Liver (tissue), 3 donors: ENCODE measurements at regions not wholly inside any gene's neighbourhood (a gene's known extent, or its start where the extent isn't known, plus 50 kb on each side); places are given as distances from the start of the nearest gene placed in this dataset.

Source experiments
- HNF4A ChIP-seq, 2 donors: conservative IDR thresholded peaks; 2 replicates each; pipeline ENCODE4 v1.6.1; 2016; ENCODE audit warnings: antibody characterized with exemption in 2 of 2, mild to moderate bottlenecking in 2 of 2
- JUND ChIP-seq, 2 donors: IDR thresholded peaks; 2 replicates each; pipeline ENCODE4 v1.6.1; 2016; ENCODE audit warnings: antibody characterized with exemption in 2 of 2
- SP1 ChIP-seq: IDR thresholded peaks from 2 replicates; pipeline ENCODE4 v1.6.1; 2018; ENCODE audit warnings: antibody characterized with exemption, mild to moderate bottlenecking
- TAF1 ChIP-seq: conservative IDR thresholded peaks from 2 replicates; pipeline ENCODE4 v1.6.1; 2016; ENCODE audit warnings: antibody characterized with exemption, mild to moderate bottlenecking
- TF ChIP-seq, protein P1 (sequence below): fragments of 150-350 bp; IDR thresholded peaks from 2 replicates; pipeline ENCODE4 v1.5.1; 2017; ENCODE audit warnings: improper control_type of control experiment, low read depth, low read length; ENCODE audit not compliant: missing input control
- TF ChIP-seq, protein P2 (sequence below): IDR thresholded peaks from 2 replicates; pipeline ENCODE4 v1.6.1; 2016; ENCODE audit warnings: antibody characterized with exemption, mild to moderate bottlenecking
- donor health status: healthy.
- donor health status: healthy.

DNA sequence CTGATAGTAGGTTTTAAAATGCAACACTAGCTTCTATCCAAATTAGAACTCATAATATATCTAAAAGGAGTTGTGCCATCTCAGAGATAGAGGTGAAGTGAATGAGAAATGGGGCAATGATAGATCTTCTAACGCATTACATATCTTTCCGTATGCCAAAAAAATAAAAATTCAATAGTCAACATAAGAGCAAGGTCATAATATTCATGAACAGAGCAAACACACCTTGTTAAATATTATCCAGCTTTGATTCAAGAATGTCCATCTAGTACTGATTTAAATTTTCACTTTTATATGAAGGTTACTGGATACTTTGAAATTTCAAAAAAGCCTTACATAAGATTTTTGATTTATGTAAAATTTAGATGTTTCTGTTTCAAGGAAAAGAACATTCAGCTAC lies 554.5 kb downstream of the NSUN3 start:
- TF ChIP-seq SP1 (no peak), TAF1 (no peak), JUND (IDR thresholded peaks at IDR 0.05) (no peak), HNF4A (conservative IDR thresholded peaks at IDR 0.05) (no peak)
- TF ChIP-seq, protein P1, sequence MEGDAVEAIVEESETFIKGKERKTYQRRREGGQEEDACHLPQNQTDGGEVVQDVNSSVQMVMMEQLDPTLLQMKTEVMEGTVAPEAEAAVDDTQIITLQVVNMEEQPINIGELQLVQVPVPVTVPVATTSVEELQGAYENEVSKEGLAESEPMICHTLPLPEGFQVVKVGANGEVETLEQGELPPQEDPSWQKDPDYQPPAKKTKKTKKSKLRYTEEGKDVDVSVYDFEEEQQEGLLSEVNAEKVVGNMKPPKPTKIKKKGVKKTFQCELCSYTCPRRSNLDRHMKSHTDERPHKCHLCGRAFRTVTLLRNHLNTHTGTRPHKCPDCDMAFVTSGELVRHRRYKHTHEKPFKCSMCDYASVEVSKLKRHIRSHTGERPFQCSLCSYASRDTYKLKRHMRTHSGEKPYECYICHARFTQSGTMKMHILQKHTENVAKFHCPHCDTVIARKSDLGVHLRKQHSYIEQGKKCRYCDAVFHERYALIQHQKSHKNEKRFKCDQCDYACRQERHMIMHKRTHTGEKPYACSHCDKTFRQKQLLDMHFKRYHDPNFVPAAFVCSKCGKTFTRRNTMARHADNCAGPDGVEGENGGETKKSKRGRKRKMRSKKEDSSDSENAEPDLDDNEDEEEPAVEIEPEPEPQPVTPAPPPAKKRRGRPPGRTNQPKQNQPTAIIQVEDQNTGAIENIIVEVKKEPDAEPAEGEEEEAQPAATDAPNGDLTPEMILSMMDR, result no peak
- TF ChIP-seq, protein P2, sequence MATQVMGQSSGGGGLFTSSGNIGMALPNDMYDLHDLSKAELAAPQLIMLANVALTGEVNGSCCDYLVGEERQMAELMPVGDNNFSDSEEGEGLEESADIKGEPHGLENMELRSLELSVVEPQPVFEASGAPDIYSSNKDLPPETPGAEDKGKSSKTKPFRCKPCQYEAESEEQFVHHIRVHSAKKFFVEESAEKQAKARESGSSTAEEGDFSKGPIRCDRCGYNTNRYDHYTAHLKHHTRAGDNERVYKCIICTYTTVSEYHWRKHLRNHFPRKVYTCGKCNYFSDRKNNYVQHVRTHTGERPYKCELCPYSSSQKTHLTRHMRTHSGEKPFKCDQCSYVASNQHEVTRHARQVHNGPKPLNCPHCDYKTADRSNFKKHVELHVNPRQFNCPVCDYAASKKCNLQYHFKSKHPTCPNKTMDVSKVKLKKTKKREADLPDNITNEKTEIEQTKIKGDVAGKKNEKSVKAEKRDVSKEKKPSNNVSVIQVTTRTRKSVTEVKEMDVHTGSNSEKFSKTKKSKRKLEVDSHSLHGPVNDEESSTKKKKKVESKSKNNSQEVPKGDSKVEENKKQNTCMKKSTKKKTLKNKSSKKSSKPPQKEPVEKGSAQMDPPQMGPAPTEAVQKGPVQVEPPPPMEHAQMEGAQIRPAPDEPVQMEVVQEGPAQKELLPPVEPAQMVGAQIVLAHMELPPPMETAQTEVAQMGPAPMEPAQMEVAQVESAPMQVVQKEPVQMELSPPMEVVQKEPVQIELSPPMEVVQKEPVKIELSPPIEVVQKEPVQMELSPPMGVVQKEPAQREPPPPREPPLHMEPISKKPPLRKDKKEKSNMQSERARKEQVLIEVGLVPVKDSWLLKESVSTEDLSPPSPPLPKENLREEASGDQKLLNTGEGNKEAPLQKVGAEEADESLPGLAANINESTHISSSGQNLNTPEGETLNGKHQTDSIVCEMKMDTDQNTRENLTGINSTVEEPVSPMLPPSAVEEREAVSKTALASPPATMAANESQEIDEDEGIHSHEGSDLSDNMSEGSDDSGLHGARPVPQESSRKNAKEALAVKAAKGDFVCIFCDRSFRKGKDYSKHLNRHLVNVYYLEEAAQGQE, result no peak
